GM19468 (cell line): ENCODE measurements at regions not wholly inside any gene's neighbourhood (a gene's known extent, or its start where the extent isn't known, plus 50 kb on each side); places are given as distances from the start of the nearest gene placed in this dataset.

Experiments used
- ATAC-seq: cut with Tn5 transposase; IDR thresholded peaks from one replicate; pipeline ENCODE4 v1.9.1; 2021; ENCODE audit warnings: mild to moderate bottlenecking, moderate library complexity, moderate number of reproducible peaks; ENCODE audit not compliant: unreplicated experiment; ENCODE audit errors: extremely low read depth

- no peak for ATAC-seq
These were observed 161.4 kb upstream of the DIO3 start for GRCh38 chr14:101399737-101400517.

GRCh38 chr14:101400830-101401229 lies 160.5 kb upstream of the DIO3 start:
- ATAC-seq, result no peak

DNA sequence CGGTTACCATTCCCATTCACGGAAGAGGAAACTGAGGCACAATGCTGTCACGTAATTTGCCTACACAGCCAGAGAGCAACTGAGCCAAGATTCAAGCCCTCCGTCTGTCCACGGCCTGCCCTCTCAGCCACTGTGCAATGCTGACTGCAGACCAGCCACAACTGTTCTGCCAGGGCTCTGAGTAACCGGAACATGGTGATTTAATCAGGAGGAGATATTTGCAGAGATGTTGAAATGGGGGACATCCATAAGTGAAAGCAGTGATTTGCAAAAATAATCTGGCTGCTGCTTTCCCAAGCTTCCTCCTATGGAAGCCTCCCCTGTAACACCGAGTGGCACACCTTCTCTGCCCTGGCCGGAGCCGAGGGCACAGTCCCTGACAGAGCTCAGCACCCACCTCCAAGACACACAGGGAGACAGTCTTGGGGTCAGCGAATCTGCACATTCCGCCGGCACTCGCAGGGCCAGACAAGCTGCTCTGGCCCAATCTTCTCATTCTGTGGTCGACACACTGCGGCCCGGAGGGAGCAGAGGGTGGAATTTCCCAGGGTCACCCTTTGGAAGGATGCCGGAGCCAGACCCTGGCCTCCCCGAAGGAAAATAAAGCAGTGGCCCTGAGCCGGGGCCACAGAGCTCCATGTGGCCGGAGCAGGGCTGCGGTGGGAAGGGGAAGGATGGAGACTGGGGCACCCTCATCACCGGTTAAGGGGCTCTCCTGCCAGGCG lies 158.2 kb upstream of the DIO3 start:
- ATAC-seq, result no peak

GRCh38 chr14:101404426-101405170 lies 156.7 kb upstream of the DIO3 start:
- no peak for ATAC-seq

DNA sequence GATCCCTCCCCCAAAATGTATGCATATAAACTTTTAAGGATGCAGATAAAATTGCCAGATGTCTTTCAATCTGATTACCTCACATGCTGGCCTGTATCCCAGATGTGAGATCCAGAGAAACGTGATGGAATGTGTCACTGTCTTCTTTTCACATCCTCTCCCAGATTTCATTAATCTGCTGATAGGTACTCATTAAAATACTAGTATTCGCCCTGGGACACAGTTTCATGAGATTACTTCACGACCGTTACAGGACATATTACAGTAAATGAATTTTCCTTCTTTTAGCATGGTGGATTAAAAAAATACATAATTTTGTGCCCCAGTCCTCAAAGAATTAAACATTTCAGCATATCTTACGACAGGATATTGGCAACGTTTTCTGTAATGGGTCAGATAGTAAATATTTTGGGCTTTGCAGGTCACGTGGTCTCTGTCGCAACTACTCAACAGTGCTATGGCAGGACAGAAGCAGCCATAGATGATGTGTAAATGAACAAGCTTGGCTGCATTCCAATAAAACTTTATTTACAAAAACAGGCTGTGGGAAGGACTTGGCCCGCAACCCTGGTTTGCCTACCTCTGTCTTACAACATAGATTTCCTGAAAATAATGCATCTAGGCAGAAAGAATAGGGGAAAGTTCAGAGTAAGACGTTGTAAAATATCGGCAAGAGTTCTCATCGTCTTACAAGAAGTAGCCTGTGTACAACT lies 156.0 kb upstream of the DIO3 start:
- ATAC-seq, result no peak

GRCh38 chr14:101406921-101407320 lies 154.4 kb upstream of the DIO3 start:
- ATAC-seq, result no peak

DNA sequence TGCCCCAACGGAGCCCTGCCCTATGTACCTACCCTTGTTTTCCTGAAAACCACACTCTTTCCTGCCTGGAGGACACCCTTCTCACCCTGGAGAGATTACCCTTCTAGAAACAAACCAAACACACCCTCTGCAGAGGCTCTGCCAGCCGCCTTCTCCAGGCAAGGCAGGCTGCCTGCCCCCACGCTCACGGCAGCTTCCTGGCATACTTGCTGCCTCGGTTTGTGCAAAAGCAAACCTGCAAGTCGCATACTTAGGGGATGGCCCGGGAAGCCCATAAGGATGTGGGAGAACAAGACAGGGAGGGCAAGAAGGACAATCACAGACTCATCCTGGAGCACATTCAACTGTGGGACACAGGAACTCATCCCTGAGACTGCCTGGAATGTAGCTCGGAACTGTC lies 154.0 kb upstream of the DIO3 start:
- no peak for ATAC-seq

- no peak for ATAC-seq
These were observed 153.0 kb upstream of the DIO3 start for GRCh38 chr14:101408077-101408831.

- ATAC-seq, result no peak
These were observed 152.2 kb upstream of the DIO3 start for GRCh38 chr14:101409006-101409543.

- ATAC-seq, result no peak
These were observed 151.2 kb upstream of the DIO3 start for GRCh38 chr14:101410126-101410525.

- no peak for ATAC-seq
These were observed 150.1 kb upstream of the DIO3 start for GRCh38 chr14:101411151-101411550.

- no peak for ATAC-seq
These were observed 149.5 kb upstream of the DIO3 start for GRCh38 chr14:101411779-101412178.

DNA sequence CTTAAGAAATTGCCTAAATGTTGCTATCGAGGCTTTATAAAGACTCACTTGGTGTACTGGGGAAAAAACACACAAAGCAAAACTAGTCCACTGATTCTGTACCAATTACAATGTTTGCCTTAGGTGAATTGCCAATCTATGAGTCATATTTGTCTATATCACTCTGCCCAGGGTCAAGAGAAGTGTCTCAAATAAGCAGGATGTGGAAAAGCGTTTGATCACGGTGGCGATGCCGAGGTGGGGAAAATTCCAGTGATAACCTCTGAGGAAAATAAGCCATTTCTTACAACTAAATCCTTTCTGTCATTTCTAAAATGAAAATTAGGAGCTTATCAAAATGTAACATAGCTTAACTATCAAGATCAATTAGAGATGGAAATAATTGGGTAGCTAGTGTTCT lies 148.6 kb upstream of the DIO3 start:
- no peak for ATAC-seq

DNA sequence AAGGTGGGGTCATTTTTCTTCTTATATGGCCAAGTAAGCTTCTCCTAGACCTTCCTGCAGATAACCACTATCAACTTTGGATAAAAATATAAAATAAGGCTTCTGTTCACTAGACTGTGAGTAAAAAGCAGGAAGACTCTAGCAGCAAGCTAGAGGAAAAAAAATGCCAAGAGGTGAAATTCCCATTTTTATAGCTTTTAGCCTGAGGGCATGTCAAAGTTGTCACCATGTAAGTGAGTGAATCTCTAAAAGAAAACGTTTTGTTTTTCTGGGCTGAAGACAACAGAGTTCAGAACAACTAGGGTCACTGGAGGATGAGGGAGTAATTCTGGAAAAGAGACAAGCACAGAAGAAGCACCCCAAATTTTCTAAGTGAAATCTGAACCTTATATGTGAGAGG lies 143.9 kb upstream of the DIO3 start:
- no peak for ATAC-seq

- ATAC-seq, result no peak
These were observed 142.7 kb upstream of the DIO3 start for GRCh38 chr14:101418601-101419000.

DNA sequence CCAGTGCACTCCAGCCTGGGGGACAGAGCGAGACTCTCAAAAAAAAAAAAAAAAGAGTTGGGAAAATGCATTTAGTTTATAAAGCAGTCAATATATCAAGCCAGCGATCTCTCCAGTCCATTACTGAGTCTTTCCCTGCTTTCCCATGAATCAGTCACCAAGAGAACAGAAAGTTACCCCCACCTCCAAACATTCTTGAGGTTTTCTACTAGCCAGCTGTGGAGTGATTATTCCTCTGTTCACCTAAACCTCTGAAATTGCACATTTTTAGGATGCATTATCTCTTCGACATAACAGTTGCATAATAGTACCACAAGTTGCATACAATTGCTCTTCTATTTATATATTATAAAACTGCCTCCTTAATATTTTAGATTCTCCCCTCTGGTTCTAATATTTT lies 134.8 kb upstream of the DIO3 start:
- no peak for ATAC-seq

DNA sequence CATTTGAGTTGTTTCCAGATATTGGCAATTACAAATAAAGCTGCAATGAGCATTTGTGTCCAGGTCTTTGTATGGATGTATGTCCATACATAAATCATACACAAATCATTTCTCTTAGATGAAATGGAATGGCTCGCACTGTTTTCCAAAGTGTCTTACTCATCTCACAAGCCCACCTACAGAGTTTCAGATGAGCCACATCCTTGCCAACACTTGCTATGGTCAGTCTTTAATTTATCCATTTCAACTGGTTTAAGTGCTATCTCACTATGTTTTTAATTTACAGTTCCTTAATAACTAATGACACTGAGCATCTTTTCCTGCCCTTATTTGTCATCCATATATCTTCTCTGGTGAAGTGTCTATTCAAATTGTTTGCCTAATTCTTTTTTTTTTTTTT lies 132.9 kb upstream of the DIO3 start:
- no peak for ATAC-seq

DNA sequence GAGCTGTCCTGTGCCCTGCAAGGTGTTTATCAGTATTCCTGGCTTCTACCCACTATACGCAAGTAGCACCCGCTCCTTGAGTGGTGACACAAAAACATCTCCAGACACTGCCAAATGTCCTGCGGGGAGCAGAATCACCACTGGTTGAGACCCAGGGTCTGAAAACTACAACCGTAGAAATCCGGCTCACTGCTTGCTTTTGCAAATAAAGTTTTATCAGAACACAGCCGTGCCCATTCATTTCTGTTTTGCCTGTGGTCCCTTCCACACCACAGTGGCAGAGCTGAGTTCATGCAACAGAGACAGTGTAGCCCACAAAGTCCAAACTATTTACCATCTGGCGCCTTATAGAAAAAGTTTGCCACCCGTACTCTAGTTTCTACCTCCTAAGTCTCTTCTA lies 125.7 kb upstream of the DIO3 start:
- no peak for ATAC-seq

GRCh38 chr14:101439023-101439422 lies 122.3 kb upstream of the DIO3 start:
- ATAC-seq, result no peak

- no peak for ATAC-seq
These were observed 120.8 kb upstream of the DIO3 start for GRCh38 chr14:101440496-101440895.
